ENCODE measurements at regions not wholly inside any gene's neighbourhood (a gene's known extent, or its start where the extent isn't known, plus 50 kb on each side); places are given as distances from the start of the nearest gene placed in this dataset.

DNA sequence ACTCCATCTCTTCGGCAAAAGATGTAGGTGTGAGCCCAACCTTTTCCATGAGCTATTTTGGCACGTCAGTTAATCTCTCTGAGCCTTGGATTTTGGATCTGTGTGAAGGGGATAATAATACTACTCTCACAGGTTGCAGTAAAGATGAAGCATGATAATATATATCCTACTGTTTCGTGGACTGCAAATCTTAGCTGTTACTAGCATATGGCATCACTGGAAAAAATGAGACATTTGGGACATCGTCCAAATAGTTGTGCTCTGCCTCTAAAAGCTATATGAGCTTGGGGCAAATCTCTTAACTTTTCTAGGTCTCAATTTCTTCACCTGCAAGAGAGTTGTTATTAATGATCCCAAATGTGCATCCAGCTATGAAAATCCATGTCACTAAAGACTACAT is 147.4 kb upstream of the ZRANB2 start:
- no peak overlapping the region for H3K4me3 ChIP-seq (ENCODE audit: insufficient read length, low read depth)
- H3K4me1 ChIP-seq (ENCODE audit: insufficient read depth, insufficient read length): peaks cover 4% of the 10 kb centered on the region
- TF ChIP-seq YY1 (IDR thresholded peaks at IDR 0.05; ENCODE audit: insufficient read depth, insufficient read length) (no peak), SUZ12 (IDR thresholded peaks at IDR 0.05; ENCODE audit: extremely low read depth, insufficient read depth, insufficient read length) (no peak), ZNF274 (IDR thresholded peaks at IDR 0.05; ENCODE audit: low read depth, low read length) (no peak)
- no peak overlapping the region for H3K9ac ChIP-seq (ENCODE audit: insufficient read length, low read depth)
- H3K27me3 ChIP-seq (ENCODE audit: insufficient read depth, insufficient read length): no peaks in the 10 kb centered on the region
- H3K36me3 ChIP-seq (ENCODE audit: insufficient read depth, insufficient read length, low read length): no peaks in the 10 kb centered on the region
- no peak for DNase-seq (ENCODE audit: low read depth, low spot score)
- no peaks in the 10 kb centered on the region for H3K9me3 ChIP-seq (ENCODE audit: insufficient read depth, low read length)

DNA sequence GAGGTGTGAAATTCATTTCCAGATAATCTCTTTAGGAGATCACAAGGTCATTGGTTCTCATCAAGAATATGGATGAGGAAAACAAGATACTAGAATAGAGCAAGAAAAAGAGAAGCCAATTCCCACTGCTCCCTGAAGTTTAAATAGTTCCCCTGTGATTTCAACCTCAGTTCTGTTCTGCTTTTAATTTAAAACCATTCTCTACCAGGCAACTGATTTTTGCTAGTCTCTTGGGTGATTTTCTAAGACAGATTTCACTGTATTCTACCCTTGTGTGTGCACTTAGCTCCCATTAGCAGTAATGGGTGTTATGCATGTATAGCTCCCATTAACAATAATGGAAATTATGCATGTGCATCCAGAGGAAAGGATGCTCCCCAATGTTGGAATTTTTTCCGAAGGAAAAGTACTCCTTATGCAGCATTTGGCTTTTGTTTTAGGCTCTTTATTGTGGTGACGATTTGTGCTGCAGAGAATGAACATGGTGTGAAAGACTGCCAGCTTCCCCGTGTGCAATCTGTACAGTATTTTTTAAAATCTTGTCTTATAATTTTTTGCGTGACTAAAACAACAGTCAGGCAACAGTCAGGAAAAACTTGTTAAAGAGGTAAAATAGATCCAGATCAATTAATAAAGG is 144.0 kb upstream of the ZRANB2 start:
- Histone ChIP-seq H3K27me3 (ENCODE audit: insufficient read depth, insufficient read length) (no peaks in the 10 kb centered on the region), H3K9ac (ENCODE audit: insufficient read length, low read depth) (no peak overlapping the region), H3K36me3 (ENCODE audit: insufficient read depth, insufficient read length, low read length) (no peaks in the 10 kb centered on the region), H3K9me3 (ENCODE audit: insufficient read depth, low read length) (no peaks in the 10 kb centered on the region), H3K4me3 (ENCODE audit: insufficient read length, low read depth) (no peak overlapping the region), H3K4me1 (ENCODE audit: insufficient read depth, insufficient read length) (peaks cover 4% of the 10 kb centered on the region)
- DNase-seq (ENCODE audit: low read depth, low spot score): no peak
- TF ChIP-seq YY1 (IDR thresholded peaks at IDR 0.05; ENCODE audit: insufficient read depth, insufficient read length) (no peak), SUZ12 (IDR thresholded peaks at IDR 0.05; ENCODE audit: extremely low read depth, insufficient read depth, insufficient read length) (no peak), ZNF274 (IDR thresholded peaks at IDR 0.05; ENCODE audit: low read depth, low read length) (no peak)

DNA sequence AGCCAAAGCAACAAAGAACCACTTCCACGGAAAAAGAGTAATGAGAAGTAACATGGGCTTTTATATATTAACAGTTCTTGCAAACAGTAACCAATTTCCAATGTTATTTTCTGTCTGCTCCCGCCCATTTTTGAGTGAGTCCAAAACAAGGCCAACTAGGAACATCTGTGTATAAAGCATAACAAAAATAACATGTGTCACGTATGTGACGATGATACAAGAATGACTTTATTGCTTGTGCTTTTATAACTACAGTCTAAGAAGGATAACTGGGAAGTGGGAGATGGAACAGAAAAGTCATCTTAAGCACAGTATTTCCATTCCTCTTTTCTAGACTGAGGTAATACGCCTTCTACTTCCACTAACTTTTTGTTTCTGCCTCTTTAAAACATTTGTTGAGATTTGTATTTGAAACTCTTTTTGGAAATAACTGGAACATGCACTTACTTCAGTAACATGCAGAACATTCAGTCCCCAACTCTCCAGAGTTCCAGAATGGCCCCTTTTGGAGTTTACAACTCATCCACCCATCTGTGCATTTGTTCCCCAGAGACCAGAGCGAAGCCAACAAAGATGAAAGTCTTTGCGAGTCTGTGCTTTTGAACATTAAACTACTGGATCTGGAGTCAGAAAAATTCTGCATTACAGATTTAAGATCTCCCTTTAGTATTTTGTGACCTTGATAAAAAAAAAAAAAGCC is 143.0 kb upstream of the ZRANB2 start:
- Histone ChIP-seq H3K4me1 (ENCODE audit: insufficient read depth, insufficient read length) (peaks cover 3% of the 10 kb centered on the region), H3K9ac (ENCODE audit: insufficient read length, low read depth) (no peak overlapping the region), H3K4me3 (ENCODE audit: insufficient read length, low read depth) (no peak overlapping the region), H3K27me3 (ENCODE audit: insufficient read depth, insufficient read length) (no peaks in the 10 kb centered on the region), H3K36me3 (ENCODE audit: insufficient read depth, insufficient read length, low read length) (no peaks in the 10 kb centered on the region), H3K9me3 (ENCODE audit: insufficient read depth, low read length) (no peaks in the 10 kb centered on the region)
- DNase-seq (ENCODE audit: low read depth, low spot score): no peak
- TF ChIP-seq ZNF274 (IDR thresholded peaks at IDR 0.05; ENCODE audit: low read depth, low read length): no peak
- TF ChIP-seq SUZ12 (IDR thresholded peaks at IDR 0.05; ENCODE audit: extremely low read depth, insufficient read depth, insufficient read length): no peak
- TF ChIP-seq YY1 (IDR thresholded peaks at IDR 0.05; ENCODE audit: insufficient read depth, insufficient read length): no peak

DNA sequence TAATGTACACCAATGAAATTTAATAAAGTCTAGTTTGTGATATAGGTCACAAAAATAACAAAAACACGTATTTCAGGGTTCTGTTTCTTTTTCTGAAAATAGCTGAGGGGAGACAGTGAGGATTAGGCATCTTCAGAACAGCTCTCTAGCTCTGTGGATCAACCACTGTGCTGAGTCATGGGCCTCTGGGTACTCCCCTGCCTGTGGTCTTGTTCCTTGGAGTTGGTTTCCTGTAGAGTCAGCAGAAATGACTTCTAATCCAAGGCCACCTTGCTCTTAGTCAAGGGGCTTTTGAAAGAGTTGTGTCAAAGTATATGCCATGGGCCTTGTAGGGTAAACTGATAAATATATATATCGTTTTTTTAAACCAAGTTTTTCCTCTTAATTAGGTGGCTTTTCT is 141.8 kb upstream of the ZRANB2 start:
- H3K4me3 ChIP-seq (ENCODE audit: insufficient read length, low read depth): no peak overlapping the region
- H3K9me3 ChIP-seq (ENCODE audit: insufficient read depth, low read length): no peaks in the 10 kb centered on the region
- DNase-seq (ENCODE audit: low read depth, low spot score): no peak
- H3K36me3 ChIP-seq (ENCODE audit: insufficient read depth, insufficient read length, low read length): no peaks in the 10 kb centered on the region
- H3K9ac ChIP-seq (ENCODE audit: insufficient read length, low read depth): no peak overlapping the region
- H3K27me3 ChIP-seq (ENCODE audit: insufficient read depth, insufficient read length): no peaks in the 10 kb centered on the region
- no peaks in the 10 kb centered on the region for H3K4me1 ChIP-seq (ENCODE audit: insufficient read depth, insufficient read length)
- no peak for TF ChIP-seq ZNF274 (IDR thresholded peaks at IDR 0.05; ENCODE audit: low read depth, low read length)
- TF ChIP-seq SUZ12 (IDR thresholded peaks at IDR 0.05; ENCODE audit: extremely low read depth, insufficient read depth, insufficient read length): no peak
- no peak for TF ChIP-seq YY1 (IDR thresholded peaks at IDR 0.05; ENCODE audit: insufficient read depth, insufficient read length)

DNA sequence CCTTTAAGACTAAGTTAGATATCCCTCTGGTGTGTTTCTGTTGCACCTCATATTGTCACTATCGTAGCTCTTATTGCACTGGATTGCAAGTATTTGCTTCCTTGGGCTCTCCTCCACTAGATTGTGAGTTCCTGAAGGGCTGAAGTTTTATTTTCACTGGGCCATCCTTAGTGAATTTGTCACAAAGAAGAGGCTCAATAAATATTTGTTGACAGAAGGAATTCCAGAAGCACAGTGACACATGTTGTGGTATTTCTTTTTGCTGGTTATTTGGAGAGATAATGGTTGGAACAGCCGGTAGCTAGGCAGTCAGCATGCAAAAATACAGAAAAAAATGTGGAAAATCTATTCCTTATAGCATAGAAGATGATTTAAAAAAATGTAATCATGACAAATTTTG is 129.9 kb upstream of the ZRANB2 start:
- no peaks in the 10 kb centered on the region for H3K9me3 ChIP-seq (ENCODE audit: insufficient read depth, low read length)
- no peak overlapping the region for H3K9ac ChIP-seq (ENCODE audit: insufficient read length, low read depth)
- TF ChIP-seq ZNF274 (IDR thresholded peaks at IDR 0.05; ENCODE audit: low read depth, low read length): no peak
- no peak for TF ChIP-seq YY1 (IDR thresholded peaks at IDR 0.05; ENCODE audit: insufficient read depth, insufficient read length)
- no peak for TF ChIP-seq SUZ12 (IDR thresholded peaks at IDR 0.05; ENCODE audit: extremely low read depth, insufficient read depth, insufficient read length)
- no peaks in the 10 kb centered on the region for H3K27me3 ChIP-seq (ENCODE audit: insufficient read depth, insufficient read length)
- no peaks in the 10 kb centered on the region for H3K36me3 ChIP-seq (ENCODE audit: insufficient read depth, insufficient read length, low read length)
- DNase-seq (ENCODE audit: low read depth, low spot score): no peak
- no peak overlapping the region for H3K4me3 ChIP-seq (ENCODE audit: insufficient read length, low read depth)
- H3K4me1 ChIP-seq (ENCODE audit: insufficient read depth, insufficient read length): no peaks in the 10 kb centered on the region

DNA sequence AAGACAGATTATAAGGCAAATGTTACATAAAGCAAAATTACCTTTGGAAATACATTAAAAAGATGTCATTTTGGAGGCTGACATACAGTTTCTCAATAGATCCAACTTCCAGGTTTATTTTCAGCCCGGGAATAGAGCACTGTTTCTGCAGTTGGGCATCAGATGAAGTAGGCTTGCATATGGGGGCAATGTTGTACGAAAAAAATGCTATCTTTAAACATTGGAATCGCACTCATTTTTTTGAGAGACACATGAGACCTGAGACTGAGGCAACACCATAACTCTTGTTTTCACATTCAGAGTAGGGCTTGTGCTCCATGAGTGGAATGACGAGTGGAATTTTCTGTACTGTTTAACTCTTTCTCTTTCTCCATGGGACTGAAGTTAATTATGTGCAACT is 122.4 kb upstream of the ZRANB2 start:
- Histone ChIP-seq H3K36me3 (ENCODE audit: insufficient read depth, insufficient read length, low read length) (no peaks in the 10 kb centered on the region), H3K4me3 (ENCODE audit: insufficient read length, low read depth) (no peak overlapping the region), H3K4me1 (ENCODE audit: insufficient read depth, insufficient read length) (no peaks in the 10 kb centered on the region), H3K9me3 (ENCODE audit: insufficient read depth, low read length) (no peaks in the 10 kb centered on the region), H3K27me3 (ENCODE audit: insufficient read depth, insufficient read length) (no peaks in the 10 kb centered on the region), H3K9ac (ENCODE audit: insufficient read length, low read depth) (no peak overlapping the region)
- DNase-seq (ENCODE audit: low read depth, low spot score): no peak
- no peak for TF ChIP-seq YY1 (IDR thresholded peaks at IDR 0.05; ENCODE audit: insufficient read depth, insufficient read length)
- no peak for TF ChIP-seq ZNF274 (IDR thresholded peaks at IDR 0.05; ENCODE audit: low read depth, low read length)

DNA sequence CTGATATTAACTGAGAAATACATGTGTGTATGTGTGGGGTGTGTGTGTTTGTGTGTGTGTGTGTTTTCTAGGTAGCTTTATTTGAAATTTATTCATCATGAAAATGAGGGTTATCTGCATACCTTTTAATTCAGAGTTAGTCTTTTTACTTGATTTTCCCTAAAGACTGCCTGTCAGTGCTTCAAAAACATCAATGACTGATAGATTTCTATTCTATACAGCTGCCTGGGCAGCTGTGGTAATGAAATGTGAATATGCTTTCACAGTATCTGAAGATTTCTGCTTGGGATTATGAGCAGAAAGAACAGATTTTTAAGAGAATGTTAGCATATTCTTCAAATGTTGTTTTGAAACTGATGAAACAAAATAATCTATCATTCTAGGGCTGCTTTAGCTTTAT is 119.7 kb upstream of the ZRANB2 start:
- no peaks in the 10 kb centered on the region for H3K4me1 ChIP-seq (ENCODE audit: insufficient read depth, insufficient read length)
- no peak overlapping the region for H3K4me3 ChIP-seq (ENCODE audit: insufficient read length, low read depth)
- no peaks in the 10 kb centered on the region for H3K9me3 ChIP-seq (ENCODE audit: insufficient read depth, low read length)
- no peak overlapping the region for H3K9ac ChIP-seq (ENCODE audit: insufficient read length, low read depth)
- DNase-seq (ENCODE audit: low read depth, low spot score): no peak
- TF ChIP-seq ZNF274 (IDR thresholded peaks at IDR 0.05; ENCODE audit: low read depth, low read length) (no peak), SUZ12 (IDR thresholded peaks at IDR 0.05; ENCODE audit: extremely low read depth, insufficient read depth, insufficient read length) (no peak)
- H3K36me3 ChIP-seq (ENCODE audit: insufficient read depth, insufficient read length, low read length): no peaks in the 10 kb centered on the region
- no peaks in the 10 kb centered on the region for H3K27me3 ChIP-seq (ENCODE audit: insufficient read depth, insufficient read length)
